ENCODE measurements at regions not wholly inside any gene's neighbourhood (a gene's known extent, or its start where the extent isn't known, plus 50 kb on each side); places are given as distances from the start of the nearest gene placed in this dataset.

- no peaks in the 10 kb centered on the region for H3K36me3 ChIP-seq (ENCODE audit: control insufficient read depth in 2 of 2, extremely low read depth in 1 of 2, insufficient read depth in 2 of 2, low read length in 2 of 2)
- ChIA-PET POLR2A (no interaction called here), CTCF (no interaction called here)
- no peaks in the 10 kb centered on the region for H3K79me2 ChIP-seq (ENCODE audit: control insufficient read depth, insufficient read depth, low read length)
- intact Hi-C loops (cut with micrococcal nuclease), result loop anchor here (2.0 kb wide), 1 partner anchor 65 kb away; no protein-coding TSS in a partner anchor
- H2AFZ ChIP-seq (ENCODE audit: low read depth, low read length), result no peak overlapping the region
- H4K20me1 ChIP-seq (replicated peaks; ENCODE audit: control insufficient read depth, extremely low read depth, insufficient read depth, low read length), result no peaks in the 10 kb centered on the region
- dilution Hi-C loops (cut with MboI; ENCODE audit: extremely low pct_ligation_motif_present, low sequenced_read_pairs), result no loop called here
- no peak for FAIRE-seq
- no peaks in the 10 kb centered on the region for H3K9me1 ChIP-seq (replicated peaks; ENCODE audit: control insufficient read depth, extremely low read depth, insufficient read depth, low read length)
- no peak overlapping the region for H3K27ac ChIP-seq (ENCODE audit: insufficient read depth, low read depth, low read length)
- no TSS peak for BruUV-seq (replicated peaks)
- H3K9ac ChIP-seq (replicated peaks; ENCODE audit: extremely low read depth, insufficient read depth, low read length), result no peak overlapping the region
- no peak overlapping the region for H3K4me2 ChIP-seq (ENCODE audit: insufficient read depth, low read length)
- no peaks in the 10 kb centered on the region for H3K27me3 ChIP-seq (ENCODE audit: control insufficient read depth in 2 of 2, insufficient read depth in 2 of 2, low read length in 2 of 2)
- peaks cover 12% of the 10 kb centered on the region for H3K4me1 ChIP-seq (ENCODE audit: control insufficient read depth, extremely low read depth, insufficient read depth, low read length)
- no peaks in the 10 kb centered on the region for H3K9me3 ChIP-seq (replicated peaks; ENCODE audit: control insufficient read depth, insufficient read depth, low read length)
- TF ChIP-seq CTCF (IDR thresholded peaks at IDR 0.05; ENCODE audit: extremely low read depth in 1 of 2, insufficient read depth in 1 of 2, low read depth in 1 of 2, low read length in 2 of 2), result no peak
- H3K4me3 ChIP-seq (replicated peaks in 1 of 3; ENCODE audit: insufficient read depth in 1 of 3, low read depth in 1 of 3, low read length in 3 of 3), result no peak overlapping the region
- DNase-seq (ENCODE audit: low read depth, low spot score), result no peak
Observed at GRCh38 chr6:143607974-143608373, 69.8 kb upstream of the PHACTR2 start.

- dilution Hi-C loops (cut with MboI; ENCODE audit: extremely low pct_ligation_motif_present, low sequenced_read_pairs), result no loop called here
- peak; percentile 85 for FAIRE-seq
- H3K4me2 ChIP-seq (ENCODE audit: insufficient read depth, low read length), result peak overlapping the region; percentile 59
- no peak overlapping the region for H3K4me3 ChIP-seq (replicated peaks in 1 of 3; ENCODE audit: insufficient read depth in 1 of 3, low read depth in 1 of 3, low read length in 3 of 3)
- no peaks in the 10 kb centered on the region for H3K79me2 ChIP-seq (ENCODE audit: control insufficient read depth, insufficient read depth, low read length)
- peak; percentile 44 for DNase-seq (ENCODE audit: low read depth, low spot score)
- no peaks in the 10 kb centered on the region for H3K9me1 ChIP-seq (replicated peaks; ENCODE audit: control insufficient read depth, extremely low read depth, insufficient read depth, low read length)
- no TSS peak for BruUV-seq (replicated peaks)
- no peaks in the 10 kb centered on the region for H3K9me3 ChIP-seq (replicated peaks; ENCODE audit: control insufficient read depth, insufficient read depth, low read length)
- intact Hi-C loops (cut with micrococcal nuclease), result loop anchor here (2.0 kb wide), 1 partner anchor 66 kb away; no protein-coding TSS in a partner anchor
- POLR2A ChIA-PET, result no interaction called here
- no peak overlapping the region for H2AFZ ChIP-seq (ENCODE audit: low read depth, low read length)
- peak; percentile 15 for TF ChIP-seq FOS (IDR thresholded peaks at IDR 0.05; ENCODE audit: borderline replicate concordance, insufficient read depth, low read length)
- TF ChIP-seq MYC (IDR thresholded peaks at IDR 0.05; ENCODE audit: low read depth, low read length), result no peak
- CTCF ChIA-PET, result interaction anchor here (1.0 to 1.2 kb wide), 2 partner anchors 30 to 333 kb away, joined by 3 read pairs; no protein-coding TSS in a partner anchor
- H3K27ac ChIP-seq (ENCODE audit: insufficient read depth, low read depth, low read length), result no peak overlapping the region
- H3K4me1 ChIP-seq (ENCODE audit: control insufficient read depth, extremely low read depth, insufficient read depth, low read length), result peaks cover 12% of the 10 kb centered on the region
- H3K9ac ChIP-seq (replicated peaks; ENCODE audit: extremely low read depth, insufficient read depth, low read length), result peak overlapping the region; percentile 20
- H4K20me1 ChIP-seq (replicated peaks; ENCODE audit: control insufficient read depth, extremely low read depth, insufficient read depth, low read length), result no peaks in the 10 kb centered on the region
- no peaks in the 10 kb centered on the region for H3K36me3 ChIP-seq (ENCODE audit: control insufficient read depth in 2 of 2, extremely low read depth in 1 of 2, insufficient read depth in 2 of 2, low read length in 2 of 2)
- H3K27me3 ChIP-seq (ENCODE audit: control insufficient read depth in 2 of 2, insufficient read depth in 2 of 2, low read length in 2 of 2), result no peaks in the 10 kb centered on the region
Observed at GRCh38 chr6:143607168-143607567, 70.6 kb upstream of the PHACTR2 start.

All from endothelial cell of umbilical vein (primary cell).